Lower leg skin (tissue), 4 donors: ENCODE measurements at regions not wholly inside any gene's neighbourhood (a gene's known extent, or its start where the extent isn't known, plus 50 kb on each side); places are given as distances from the start of the nearest gene placed in this dataset.

Experiments
- DNase-seq, 2 donors: peaks; one replicate each; pipeline ENCODE4 v3.0.0-alpha.2; 2019; ENCODE audit warnings: low spot score in 2 of 2
- H3K4me3 ChIP-seq: fragments of 200-600 bp; sonication (generic); 2 replicates; pipeline ENCODE4 v1.5.1; 2017; ENCODE audit warnings: mild to moderate bottlenecking, low read depth; ENCODE audit not compliant: poor library complexity, severe bottlenecking
- POLR2A ChIP-seq, 2 donors: fragments of 450-650 bp; IDR thresholded peaks; one replicate each; pipeline ENCODE4 v1.6.1; 2016 to 2017; ENCODE audit warnings: antibody characterized with exemption in 2 of 2, mild to moderate bottlenecking in 1 of 2, moderate library complexity in 1 of 2
- WGBS, 2 donors: methylation state at CpG; one replicate each; pipeline ENCODE4 v1.1.5; 2018; 5-methylcytosine and 5-hydroxymethylcytosine counted together
- intact Hi-C: fragments of 100-400 bp; cut with DNase I; formaldehyde crosslinking; loops from one replicate; pipeline ENCODE4 v1.15.0; 2023; ENCODE audit warnings: low total_unique reads
- TF ChIP-seq, protein P1 (sequence below), 3 donors: fragments of 450-650 bp; IDR thresholded peaks; one replicate each; pipeline ENCODE4 v1.5.1; 2016; ENCODE audit warnings: antibody characterized with exemption in 3 of 3, mild to moderate bottlenecking in 3 of 3, moderate library complexity in 2 of 3

DNA sequence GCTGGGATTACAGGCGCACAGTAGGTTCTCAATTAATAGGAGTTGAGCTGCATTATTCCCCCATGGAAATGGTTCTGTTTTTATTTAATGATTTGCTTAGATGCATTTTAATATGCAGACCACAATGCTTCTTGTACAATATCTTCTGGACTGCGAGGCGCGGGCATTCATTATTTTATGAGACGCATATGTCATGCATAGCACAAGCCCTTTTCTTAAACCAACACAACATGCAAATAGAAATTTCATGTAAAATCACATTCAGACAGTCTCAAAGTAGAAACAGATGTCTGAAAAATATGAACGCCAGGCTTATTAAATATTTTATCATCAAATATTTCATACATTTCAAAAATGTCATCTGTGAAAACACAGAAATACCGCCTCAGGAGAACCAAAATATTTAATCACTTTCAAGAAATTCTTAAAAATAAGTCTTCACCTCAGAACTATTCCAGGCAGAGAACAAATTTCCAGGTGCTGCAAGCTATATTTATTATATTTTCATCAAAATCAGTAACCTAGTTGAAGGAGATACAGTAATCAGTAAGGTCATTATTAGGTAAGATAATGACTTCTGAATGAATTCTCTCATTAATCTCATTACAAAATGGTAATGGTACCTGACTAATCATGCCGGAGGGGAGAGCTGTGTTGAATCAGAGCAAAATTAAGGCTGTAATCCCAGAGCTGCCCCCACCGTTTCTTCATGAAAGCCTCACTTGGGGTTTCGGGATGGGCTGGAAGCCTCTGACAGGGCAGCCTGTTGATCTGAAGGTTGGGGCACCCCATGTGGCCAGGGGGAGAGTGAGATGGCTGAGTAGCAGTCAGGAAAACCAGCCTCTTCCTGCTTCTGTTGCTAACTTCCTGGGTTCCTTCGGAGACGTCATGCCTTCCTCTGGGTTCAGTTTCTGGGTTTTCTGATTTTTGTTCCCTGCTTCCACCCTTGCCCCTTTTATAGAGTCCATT is 133.9 kb upstream of the ZNF618 start:
- H3K4me3 ChIP-seq: no peak overlapping the region
- TF ChIP-seq, protein P1, sequence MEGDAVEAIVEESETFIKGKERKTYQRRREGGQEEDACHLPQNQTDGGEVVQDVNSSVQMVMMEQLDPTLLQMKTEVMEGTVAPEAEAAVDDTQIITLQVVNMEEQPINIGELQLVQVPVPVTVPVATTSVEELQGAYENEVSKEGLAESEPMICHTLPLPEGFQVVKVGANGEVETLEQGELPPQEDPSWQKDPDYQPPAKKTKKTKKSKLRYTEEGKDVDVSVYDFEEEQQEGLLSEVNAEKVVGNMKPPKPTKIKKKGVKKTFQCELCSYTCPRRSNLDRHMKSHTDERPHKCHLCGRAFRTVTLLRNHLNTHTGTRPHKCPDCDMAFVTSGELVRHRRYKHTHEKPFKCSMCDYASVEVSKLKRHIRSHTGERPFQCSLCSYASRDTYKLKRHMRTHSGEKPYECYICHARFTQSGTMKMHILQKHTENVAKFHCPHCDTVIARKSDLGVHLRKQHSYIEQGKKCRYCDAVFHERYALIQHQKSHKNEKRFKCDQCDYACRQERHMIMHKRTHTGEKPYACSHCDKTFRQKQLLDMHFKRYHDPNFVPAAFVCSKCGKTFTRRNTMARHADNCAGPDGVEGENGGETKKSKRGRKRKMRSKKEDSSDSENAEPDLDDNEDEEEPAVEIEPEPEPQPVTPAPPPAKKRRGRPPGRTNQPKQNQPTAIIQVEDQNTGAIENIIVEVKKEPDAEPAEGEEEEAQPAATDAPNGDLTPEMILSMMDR (IDR thresholded peaks at IDR 0.05): no peak
- no peak for TF ChIP-seq POLR2A (IDR thresholded peaks at IDR 0.05)
- intact Hi-C loops: no loop called here
- DNase-seq: no peak
- 39 to 42% methylated on average over 12 of the region's 12 CpGs for WGBS, 2 donors

DNA sequence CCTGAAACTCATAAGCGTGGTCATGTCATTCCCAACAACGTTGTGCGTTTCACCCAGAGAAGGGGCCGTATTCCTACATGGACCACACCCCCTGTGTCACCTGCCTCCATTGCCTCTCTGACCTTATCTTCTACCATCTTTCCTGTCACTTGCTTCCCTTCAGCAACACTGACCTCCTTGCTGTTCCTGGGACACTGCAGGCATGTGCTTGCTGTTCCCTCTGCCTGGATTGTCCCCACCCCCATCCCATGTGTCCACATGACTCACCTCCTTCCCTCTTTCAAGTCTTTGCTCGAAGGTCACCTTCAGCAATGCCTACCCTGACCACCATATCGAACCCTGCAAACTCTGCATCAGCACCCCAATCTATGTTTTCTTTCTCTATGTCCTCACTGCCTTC is 133.2 kb upstream of the ZNF618 start:
- 83 to 93% methylated on average over 6 of the region's 6 CpGs for WGBS, 2 donors
- DNase-seq: no peak
- TF ChIP-seq, protein P1 (IDR thresholded peaks at IDR 0.05): no peak
- no peak for TF ChIP-seq POLR2A (IDR thresholded peaks at IDR 0.05)

DNA sequence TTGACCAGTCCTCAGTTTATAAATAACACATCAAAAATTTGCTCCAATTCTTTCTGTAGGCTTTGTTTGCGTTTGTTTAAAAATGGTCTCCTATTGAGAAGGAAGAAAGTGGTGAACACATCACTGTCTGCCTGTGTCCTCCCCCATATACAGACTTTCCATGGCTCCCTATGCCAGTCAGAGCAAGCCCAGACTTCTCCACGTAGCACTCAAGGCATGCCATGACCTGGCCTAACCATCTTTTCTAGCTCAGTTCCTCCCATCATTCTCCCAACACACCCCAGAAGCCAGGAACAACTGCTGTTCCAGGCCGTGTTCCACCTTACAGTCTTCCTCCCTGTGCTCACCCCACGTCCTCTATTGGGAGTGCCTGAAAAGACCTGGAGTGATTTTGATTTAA is 129.6 kb upstream of the ZNF618 start:
- no peak for TF ChIP-seq POLR2A (IDR thresholded peaks at IDR 0.05)
- TF ChIP-seq, protein P1 (IDR thresholded peaks at IDR 0.05): no peak
- intact Hi-C loops: no loop called here
- 69 to 74% methylated on average over 4 of the region's 4 CpGs for WGBS, 2 donors
- DNase-seq: no peak
- H3K4me3 ChIP-seq: no peak overlapping the region

More for the DNA sequence above, 133.2 kb upstream of the ZNF618 start:
- no peak overlapping the region for H3K4me3 ChIP-seq
- intact Hi-C loops: no loop called here

DNA sequence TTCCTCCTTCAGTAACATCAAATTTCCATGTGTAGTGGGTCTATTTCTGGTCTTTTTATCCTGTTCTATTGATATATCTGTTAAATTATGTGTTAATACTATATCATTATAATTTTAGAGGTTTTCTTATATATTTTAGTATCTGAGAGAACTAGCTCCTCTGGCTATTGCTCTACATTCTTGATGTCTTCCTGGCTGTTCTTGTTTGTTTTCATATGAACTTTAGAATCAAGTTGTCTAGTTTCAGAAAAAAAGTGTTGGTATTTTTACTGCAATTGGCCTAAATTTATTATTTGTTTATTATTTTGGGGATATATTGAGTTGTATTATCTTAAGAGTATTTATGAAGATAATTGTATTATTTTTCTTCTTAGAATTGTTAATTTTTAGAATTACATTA is 128.0 kb upstream of the ZNF618 start:
- intact Hi-C loops: no loop called here

DNA sequence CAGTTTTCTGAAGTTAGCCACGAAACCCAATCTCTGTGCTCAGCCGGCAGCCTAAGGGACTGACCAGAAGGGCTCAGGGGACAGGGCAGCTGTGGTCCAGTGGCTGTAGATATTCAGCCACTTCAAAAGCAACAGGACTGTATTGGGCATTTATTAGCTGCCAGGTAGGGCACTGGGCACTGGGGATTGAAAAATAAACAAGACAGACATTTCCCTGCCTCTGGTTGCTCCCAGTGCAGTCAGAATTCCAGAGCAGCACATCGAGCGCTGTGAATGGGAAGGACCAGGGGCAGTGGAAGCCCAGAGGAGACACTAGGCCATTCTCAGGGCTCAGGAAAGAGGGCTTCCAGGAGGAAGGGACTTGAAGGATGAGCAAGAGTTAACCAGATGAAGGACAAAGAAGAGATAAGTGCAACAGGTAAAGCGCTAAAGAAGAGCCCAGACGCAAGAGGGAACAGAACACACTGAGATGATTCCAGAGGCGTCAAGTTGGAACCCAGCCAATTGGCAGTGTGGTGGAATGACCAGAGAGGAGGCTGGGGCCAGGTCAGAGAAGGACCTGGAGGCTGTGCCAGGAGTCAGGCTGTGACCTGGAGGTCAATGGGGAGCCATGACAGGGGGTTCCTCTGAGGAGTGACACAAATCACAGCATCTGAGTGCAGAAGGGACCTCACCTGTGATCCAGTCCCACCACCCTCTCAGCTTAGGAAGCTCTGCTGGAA is 122.5 kb upstream of the ZNF618 start:
- no peak overlapping the region for H3K4me3 ChIP-seq
- no peak for DNase-seq
- no peak for TF ChIP-seq POLR2A (IDR thresholded peaks at IDR 0.05)
- TF ChIP-seq, protein P1 (IDR thresholded peaks at IDR 0.05): no peak
- intact Hi-C loops: no loop called here
- WGBS, 2 donors: 78 to 80% methylated on average over 7 of the region's 7 CpGs

More for the DNA sequence above, 128.0 kb upstream of the ZNF618 start:
- TF ChIP-seq POLR2A (IDR thresholded peaks at IDR 0.05): no peak
- TF ChIP-seq, protein P1 (IDR thresholded peaks at IDR 0.05): no peak
- H3K4me3 ChIP-seq: no peak overlapping the region
- no peak for DNase-seq
